Endothelial cell of umbilical vein (primary cell): ENCODE measurements at regions not wholly inside any gene's neighbourhood (a gene's known extent, or its start where the extent isn't known, plus 50 kb on each side); places are given as distances from the start of the nearest gene placed in this dataset.

ENCODE experiments used
- BruUV-seq: library from RNA; stranded (reverse); fragments of 400-500 nt; replicated peaks from 2 replicates; lab custom pipeline; 2021; lab: Mats Ljungman, UMichigan
- CTCF ChIA-PET: fragments of 300-600, 350-600 bp; sonication (Branson Sonifier 250); formaldehyde crosslinking; loops from one replicate; lab custom pipeline; 2021; ENCODE audit warnings: antibody characterized with exemption, inconsistent platforms; lab: Charles Lee
- POLR2A ChIA-PET: fragments of 300-600, 350-600 bp; sonication (Branson Sonifier 250); formaldehyde crosslinking; loops from one replicate; lab custom pipeline; 2021; ENCODE audit warnings: antibody characterized with exemption, inconsistent platforms; lab: Charles Lee
- DNase-seq: peaks from one replicate; pipeline ENCODE4 v3.0.0-alpha.2; 2011; ENCODE audit warnings: low read depth, low spot score
- FAIRE-seq: peaks from 2 replicates; lab custom pipeline; 2011; peaks lifted over from hg19 to GRCh38; lab: Jason Lieb, UNC
- H2AFZ ChIP-seq: 2 replicates; pipeline ENCODE4 v1.6.0; 2012; ENCODE audit warnings: low read depth, low read length, control low read depth, inconsistent platforms
- H3K27ac ChIP-seq: 2 replicates; pipeline ENCODE4 v1.5.1; 2011; ENCODE audit warnings: low read depth, mild to moderate bottlenecking, control low read depth, low read length, moderate library complexity; ENCODE audit not compliant: insufficient read depth
- H3K27me3 ChIP-seq, 2 experiments: 2 replicates each; pipeline versions ENCODE4 v1.6.0 to v1.6.1; 2011; ENCODE audit warnings: low read length in 2 of 2, mixed read lengths in 1 of 2; ENCODE audit not compliant: control insufficient read depth in 2 of 2, insufficient read depth in 2 of 2
- H3K36me3 ChIP-seq, 2 experiments: 2 replicates in 1 of 2; 3 replicates in 1 of 2; pipeline ENCODE4 v1.5.1; 2011; ENCODE audit warnings: low read length in 2 of 2, mild to moderate bottlenecking in 1 of 2, moderate library complexity in 1 of 2; ENCODE audit not compliant: control insufficient read depth in 2 of 2, insufficient read depth in 2 of 2; ENCODE audit errors: extremely low read depth in 1 of 2
- H3K4me1 ChIP-seq: 3 replicates; pipeline ENCODE4 v1.5.1; 2011; ENCODE audit warnings: mild to moderate bottlenecking, low read length; ENCODE audit not compliant: control insufficient read depth, insufficient read depth; ENCODE audit errors: extremely low read depth
- H3K4me2 ChIP-seq: 2 replicates; pipeline ENCODE4 v1.6.1; 2011; ENCODE audit warnings: low read length, control low read depth, mixed read lengths; ENCODE audit not compliant: insufficient read depth
- H3K4me3 ChIP-seq, 3 experiments: fragments of 200-600 bp in 1 of 3; sonication (generic), shearing (Covaris generic) in 1 of 3; replicated peaks in 1 of 3; 2 replicates each; pipeline ENCODE4 v1.5.1; 2011 to 2016; ENCODE audit warnings: control low read depth in 3 of 3, low read length in 3 of 3, mild to moderate bottlenecking in 2 of 3, inconsistent platforms in 1 of 3, low read depth in 1 of 3, moderate library complexity in 1 of 3; ENCODE audit not compliant: insufficient read depth in 1 of 3
- H3K79me2 ChIP-seq: 2 replicates; pipeline ENCODE4 v1.6.0; 2012; ENCODE audit warnings: low read length, inconsistent platforms; ENCODE audit not compliant: control insufficient read depth, insufficient read depth
- H3K9ac ChIP-seq: replicated peaks from 2 replicates; pipeline ENCODE3; 2011; ENCODE audit warnings: low read length, control low read depth; ENCODE audit not compliant: insufficient read depth; ENCODE audit errors: extremely low read depth
- H3K9me1 ChIP-seq: replicated peaks from 3 replicates; pipeline ENCODE4 v1.6.0; 2011; ENCODE audit warnings: mild to moderate bottlenecking, low read length; ENCODE audit not compliant: control insufficient read depth, insufficient read depth; ENCODE audit errors: extremely low read depth
- H3K9me3 ChIP-seq: replicated peaks from 2 replicates; pipeline ENCODE4 v1.5.1; 2012; ENCODE audit warnings: low read length, inconsistent platforms; ENCODE audit not compliant: control insufficient read depth, insufficient read depth
- H4K20me1 ChIP-seq: replicated peaks from 2 replicates; pipeline ENCODE3; 2011; ENCODE audit warnings: mild to moderate bottlenecking, low read length; ENCODE audit not compliant: control insufficient read depth, insufficient read depth; ENCODE audit errors: extremely low read depth
- EZH2 ChIP-seq: IDR thresholded peaks from 2 replicates; pipeline ENCODE4 v1.6.1; 2012; ENCODE audit warnings: borderline replicate concordance, low read depth, mild to moderate bottlenecking, moderate library complexity, low read length, inconsistent platforms; ENCODE audit not compliant: severe bottlenecking
- FOS ChIP-seq: IDR thresholded peaks from 2 replicates; pipeline ENCODE4 v1.6.1; 2011; ENCODE audit warnings: mild to moderate bottlenecking, low read length, moderate library complexity, borderline replicate concordance; ENCODE audit not compliant: insufficient read depth
- GATA2 ChIP-seq: IDR thresholded peaks from 2 replicates; pipeline ENCODE4 v1.7.0; 2011; ENCODE audit warnings: low read depth, mild to moderate bottlenecking, moderate library complexity, mixed read lengths, low read length; ENCODE audit not compliant: insufficient read length, insufficient read depth
- JUN ChIP-seq: IDR thresholded peaks from 2 replicates; pipeline ENCODE4 v1.6.1; 2011; ENCODE audit warnings: borderline replicate concordance, low read depth; ENCODE audit not compliant: insufficient read length, insufficient read depth
- MYC ChIP-seq: IDR thresholded peaks from one replicate; pipeline ENCODE4 v1.6.1; 2011; ENCODE audit warnings: mild to moderate bottlenecking, low read depth, low read length
- POLR2A ChIP-seq: IDR thresholded peaks from 2 replicates; pipeline ENCODE4 v1.6.1; 2012; ENCODE audit warnings: low read depth, mild to moderate bottlenecking, control low read depth, low read length
- POLR2AphosphoS5 ChIP-seq: IDR thresholded peaks from 2 replicates; pipeline ENCODE4 v1.6.1; 2012; ENCODE audit warnings: low read depth, mild to moderate bottlenecking, control low read depth, low read length, moderate library complexity; ENCODE audit not compliant: insufficient read depth
- dilution Hi-C: fragments of 300-500 bp; cut with MboI; formaldehyde crosslinking; loops from one replicate; pipeline ENCODE4 v1.15.0; 2019; ENCODE audit warnings: low sequenced_read_pairs; ENCODE audit not compliant: extremely low pct_ligation_motif_present
- intact Hi-C: fragments of 100-400 bp; cut with micrococcal nuclease; formaldehyde crosslinking; loops from one replicate; pipeline ENCODE4 v1.10.0; 2022
- TF ChIP-seq, protein P1 (sequence below): IDR thresholded peaks from 2 replicates; pipeline ENCODE4 v1.6.1; 2011; ENCODE audit not compliant: insufficient read depth, insufficient read length

DNA sequence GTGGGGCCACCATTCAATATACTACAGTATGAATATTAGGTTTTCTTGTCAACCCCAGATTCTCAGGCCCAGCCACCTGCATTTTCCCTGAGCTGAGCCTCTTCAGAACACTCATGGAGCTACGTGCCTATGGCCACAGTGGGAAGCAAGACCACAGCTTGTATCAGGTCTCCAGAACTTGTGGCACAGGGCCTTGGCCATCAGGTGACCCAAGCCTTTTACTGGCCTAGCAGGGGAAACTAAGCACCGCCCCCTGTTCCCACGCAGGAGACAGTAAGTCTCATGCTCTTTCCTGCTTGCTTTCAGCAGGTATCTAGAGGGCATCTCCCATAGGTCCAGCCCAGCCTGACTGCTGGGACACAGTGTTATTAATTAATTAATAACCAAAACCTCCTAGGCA is 138.4 kb upstream of the MAMLD1 start:
- no peak overlapping the region for H3K4me2 ChIP-seq
- H4K20me1 ChIP-seq: no peaks in the 10 kb centered on the region
- H2AFZ ChIP-seq: no peak overlapping the region
- ChIA-PET CTCF (no interaction called here), POLR2A (no interaction called here)
- no peak overlapping the region for H3K27ac ChIP-seq
- H3K79me2 ChIP-seq: no peaks in the 10 kb centered on the region
- FAIRE-seq: no peak
- H3K9me1 ChIP-seq: no peaks in the 10 kb centered on the region
- intact Hi-C loops (no loop called here), dilution Hi-C loops (no loop called here)
- TF ChIP-seq, protein P1, sequence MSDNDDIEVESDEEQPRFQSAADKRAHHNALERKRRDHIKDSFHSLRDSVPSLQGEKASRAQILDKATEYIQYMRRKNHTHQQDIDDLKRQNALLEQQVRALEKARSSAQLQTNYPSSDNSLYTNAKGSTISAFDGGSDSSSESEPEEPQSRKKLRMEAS: no peak
- TF ChIP-seq POLR2AphosphoS5 (no peak), EZH2 (no peak), MYC (no peak), FOS (no peak)
- no peak overlapping the region for H3K4me3 ChIP-seq
- no TSS peak for BruUV-seq
- DNase-seq: no peak
- no peaks in the 10 kb centered on the region for H3K36me3 ChIP-seq
- H3K9ac ChIP-seq: no peak overlapping the region
- no peaks in the 10 kb centered on the region for H3K4me1 ChIP-seq
- no peaks in the 10 kb centered on the region for H3K9me3 ChIP-seq
- no peaks in the 10 kb centered on the region for H3K27me3 ChIP-seq

DNA sequence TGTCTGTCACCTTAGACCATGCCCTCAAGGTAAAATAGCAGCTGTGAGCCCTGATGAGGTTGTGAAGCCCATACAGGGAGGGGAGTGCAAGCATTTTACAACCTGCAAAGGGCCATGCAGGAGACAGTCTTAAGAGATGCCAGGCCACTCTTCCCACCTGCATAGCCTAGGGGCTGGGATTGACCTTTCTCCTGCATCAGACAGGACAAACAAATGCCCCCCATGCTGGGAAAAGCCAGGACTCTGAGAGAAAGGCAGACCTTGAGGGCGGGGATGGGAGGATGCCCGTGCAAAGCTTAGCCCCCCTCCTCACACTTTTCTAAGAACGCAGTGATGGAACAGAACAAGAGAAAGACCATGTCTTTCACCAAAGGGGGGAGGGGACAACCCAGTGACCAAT is 137.9 kb upstream of the MAMLD1 start:
- no peak for TF ChIP-seq GATA2
- no peak for TF ChIP-seq JUN
- TF ChIP-seq MYC: no peak
- no peak for TF ChIP-seq POLR2A
- H3K9me1 ChIP-seq: no peaks in the 10 kb centered on the region
- no peak overlapping the region for H3K4me3 ChIP-seq
- FAIRE-seq: no peak
- CTCF ChIA-PET: no interaction called here
- no peaks in the 10 kb centered on the region for H3K9me3 ChIP-seq
- H3K27me3 ChIP-seq: no peaks in the 10 kb centered on the region
- no peaks in the 10 kb centered on the region for H3K36me3 ChIP-seq
- no peak overlapping the region for H3K27ac ChIP-seq
- H2AFZ ChIP-seq: no peak overlapping the region
- dilution Hi-C loops (no loop called here), intact Hi-C loops (no loop called here)
- POLR2A ChIA-PET: no interaction called here
- no peaks in the 10 kb centered on the region for H3K4me1 ChIP-seq
- no peaks in the 10 kb centered on the region for H3K79me2 ChIP-seq
- DNase-seq: no peak
- H3K9ac ChIP-seq: no peak overlapping the region
- no TSS peak for BruUV-seq
- H3K4me2 ChIP-seq: no peak overlapping the region
- no peaks in the 10 kb centered on the region for H4K20me1 ChIP-seq
